KMS-11 (cell line): ENCODE measurements at regions not wholly inside any gene's neighbourhood (a gene's known extent, or its start where the extent isn't known, plus 50 kb on each side); places are given as distances from the start of the nearest gene placed in this dataset.

Source experiments
- H2AFZ ChIP-seq: fragments of 200-600 bp; sonication (generic); 2 replicates; pipeline ENCODE4 v1.6.1; 2016; ENCODE audit warnings: antibody characterized with exemption, mixed run types, low read depth
- H3K27ac ChIP-seq: fragments of 200-600 bp; sonication (generic); 2 replicates; pipeline ENCODE4 v1.6.1; 2016; ENCODE audit warnings: mild to moderate bottlenecking, mixed run types
- H3K27me3 ChIP-seq: fragments of 200-600 bp; sonication (generic); 2 replicates; pipeline ENCODE4 v1.6.1; 2017; ENCODE audit warnings: mild to moderate bottlenecking, low read depth, mixed run types, moderate library complexity; ENCODE audit not compliant: insufficient read depth
- H3K36me3 ChIP-seq: fragments of 200-600 bp; sonication (generic); 2 replicates; pipeline ENCODE4 v1.6.1; 2017; ENCODE audit warnings: mild to moderate bottlenecking, mixed run types; ENCODE audit not compliant: insufficient read depth
- H3K4me1 ChIP-seq: fragments of 200-600 bp; sonication (generic); 2 replicates; pipeline ENCODE4 v1.6.1; 2016; ENCODE audit warnings: mild to moderate bottlenecking, low read depth, mixed run types; ENCODE audit not compliant: poor library complexity, severe bottlenecking
- H3K4me2 ChIP-seq: fragments of 200-600 bp; sonication (generic); 2 replicates; pipeline ENCODE4 v1.7.0; 2016; ENCODE audit warnings: mild to moderate bottlenecking, mixed run types
- H3K4me3 ChIP-seq: fragments of 200-600 bp; sonication (generic); IDR thresholded peaks from 2 replicates; pipeline ENCODE4 v1.6.1; 2017; ENCODE audit warnings: low read depth, low read length, mixed read lengths; ENCODE audit not compliant: insufficient read depth
- H3K79me2 ChIP-seq: fragments of 200-600 bp; sonication (generic); 2 replicates; pipeline ENCODE4 v1.6.1; 2016; ENCODE audit warnings: low read depth, mixed run types; ENCODE audit not compliant: insufficient read depth
- H3K9ac ChIP-seq: fragments of 200-600 bp; sonication (generic); 2 replicates; pipeline ENCODE4 v1.6.1; 2016; ENCODE audit warnings: mild to moderate bottlenecking, mixed run types
- H4K20me1 ChIP-seq: fragments of 200-600 bp; sonication (generic); 2 replicates; pipeline ENCODE4 v1.6.1; 2016; ENCODE audit warnings: mild to moderate bottlenecking, mixed run types; ENCODE audit not compliant: insufficient read depth
- CTCF ChIP-seq: fragments of 200-600 bp; sonication (generic); conservative IDR thresholded peaks from 2 replicates; pipeline ENCODE4 v1.6.1; 2017; ENCODE audit warnings: low read depth, mild to moderate bottlenecking, antibody characterized with exemption, low read length, moderate library complexity, mixed read lengths

- H3K27ac ChIP-seq: no peak overlapping the region
- no peak overlapping the region for H3K9ac ChIP-seq
- H3K36me3 ChIP-seq: no peaks in the 10 kb centered on the region
- H2AFZ ChIP-seq: no peak overlapping the region
- H4K20me1 ChIP-seq: no peaks in the 10 kb centered on the region
- no peak overlapping the region for H3K4me3 ChIP-seq
- no peaks in the 10 kb centered on the region for H3K27me3 ChIP-seq
- H3K79me2 ChIP-seq: no peaks in the 10 kb centered on the region
- no peak overlapping the region for H3K4me2 ChIP-seq
- H3K4me1 ChIP-seq: no peaks in the 10 kb centered on the region
- TF ChIP-seq CTCF: no peak
Observed at GRCh38 chr14:22506378-22506710, 82.7 kb downstream of the DAD1 start.

GRCh38 chr14:22505697-22506377, 83.2 kb downstream of the DAD1 start:
- Histone ChIP-seq H3K27me3 (no peaks in the 10 kb centered on the region), H3K4me2 (no peak overlapping the region), H3K4me3 (no peak overlapping the region), H3K36me3 (no peaks in the 10 kb centered on the region), H3K4me1 (no peaks in the 10 kb centered on the region), H3K27ac (no peak overlapping the region), H3K9ac (no peak overlapping the region), H4K20me1 (no peaks in the 10 kb centered on the region), H3K79me2 (no peaks in the 10 kb centered on the region), H2AFZ (no peak overlapping the region)
- TF ChIP-seq CTCF: no peak

GRCh38 chr14:22505309-22505696, 83.7 kb downstream of the DAD1 start:
- H3K4me3 ChIP-seq: no peak overlapping the region
- no peaks in the 10 kb centered on the region for H4K20me1 ChIP-seq
- no peaks in the 10 kb centered on the region for H3K27me3 ChIP-seq
- H3K27ac ChIP-seq: no peak overlapping the region
- H3K9ac ChIP-seq: no peak overlapping the region
- H3K4me1 ChIP-seq: no peaks in the 10 kb centered on the region
- H3K4me2 ChIP-seq: no peak overlapping the region
- H2AFZ ChIP-seq: no peak overlapping the region
- TF ChIP-seq CTCF: no peak
- no peaks in the 10 kb centered on the region for H3K36me3 ChIP-seq
- no peaks in the 10 kb centered on the region for H3K79me2 ChIP-seq

GRCh38 chr14:22502551-22502950, 86.5 kb downstream of the DAD1 start:
- Histone ChIP-seq H3K4me1 (no peaks in the 10 kb centered on the region), H3K27me3 (no peaks in the 10 kb centered on the region), H3K79me2 (no peaks in the 10 kb centered on the region), H3K36me3 (no peaks in the 10 kb centered on the region), H3K9ac (no peak overlapping the region), H3K27ac (no peak overlapping the region), H2AFZ (no peak overlapping the region), H4K20me1 (no peaks in the 10 kb centered on the region), H3K4me2 (no peak overlapping the region), H3K4me3 (no peak overlapping the region)
- no peak for TF ChIP-seq CTCF
